GM19238 (cell line): ENCODE measurements at regions not wholly inside any gene's neighbourhood (a gene's known extent, or its start where the extent isn't known, plus 50 kb on each side); places are given as distances from the start of the nearest gene placed in this dataset.

Experiments used
- DNase-seq: peaks from one replicate; pipeline ENCODE4 v3.0.0; 2011; ENCODE audit warnings: low spot score; ENCODE audit not compliant: insufficient read length

DNA sequence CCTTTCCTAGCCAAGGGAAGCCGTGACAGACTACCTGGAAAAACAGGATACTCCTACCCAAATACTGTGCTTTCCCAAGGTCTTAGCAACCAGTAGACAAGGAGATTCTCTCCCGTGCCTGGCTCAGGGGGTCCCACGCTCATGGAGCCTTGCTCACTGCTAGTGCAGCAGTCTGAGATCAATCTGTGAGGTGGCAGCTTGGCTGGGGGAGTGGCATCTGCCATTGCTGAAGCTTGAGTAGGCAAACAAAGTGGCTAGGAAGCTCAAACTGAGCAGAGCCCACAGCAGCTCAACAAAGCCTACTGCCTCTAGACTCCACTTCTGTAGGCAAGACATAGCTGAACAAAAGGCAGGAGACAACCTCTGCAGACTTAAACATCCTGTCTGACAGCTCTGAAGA is 177.1 kb downstream of the PARM1 start:
- no peak for DNase-seq

DNA sequence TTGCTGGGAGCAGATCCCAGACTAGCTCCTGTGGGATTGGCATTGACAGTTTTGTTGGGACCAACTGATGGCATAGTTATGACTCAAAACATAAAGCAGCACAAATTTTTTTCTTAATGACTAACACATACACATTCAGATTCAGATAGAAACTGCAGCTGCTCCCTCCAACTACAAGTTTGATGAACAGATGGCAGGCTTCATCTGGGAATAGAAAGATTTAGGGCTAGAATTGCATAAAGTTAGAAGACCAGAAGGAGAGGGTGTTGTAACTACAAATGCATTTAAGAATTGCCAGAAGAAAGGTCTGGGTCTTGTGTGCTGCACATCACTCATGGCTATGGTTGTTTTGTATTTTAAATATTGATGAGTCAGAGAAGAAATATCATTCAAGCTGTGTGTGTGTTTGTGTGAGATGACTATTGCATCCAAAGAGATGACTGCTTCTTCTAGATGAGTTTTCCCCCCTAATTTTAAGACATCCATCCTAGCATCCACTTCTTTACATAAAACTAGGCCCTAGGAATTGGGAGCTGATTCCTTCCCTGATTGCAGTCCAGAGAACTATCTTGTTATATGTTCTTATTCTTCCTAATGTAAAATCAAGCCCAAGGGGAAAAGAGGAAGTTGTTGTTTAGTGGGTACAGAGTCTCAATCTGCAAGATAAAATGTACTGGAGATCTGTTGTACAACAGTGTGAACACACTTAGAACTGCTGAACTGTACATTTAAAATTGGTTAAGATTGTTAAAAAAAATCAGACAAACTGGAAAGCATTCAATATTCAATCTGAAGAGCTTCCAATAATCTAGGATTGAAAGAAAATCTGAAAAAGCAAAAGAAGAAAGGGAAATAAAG is 175.1 kb downstream of the PARM1 start:
- no peak for DNase-seq

DNA sequence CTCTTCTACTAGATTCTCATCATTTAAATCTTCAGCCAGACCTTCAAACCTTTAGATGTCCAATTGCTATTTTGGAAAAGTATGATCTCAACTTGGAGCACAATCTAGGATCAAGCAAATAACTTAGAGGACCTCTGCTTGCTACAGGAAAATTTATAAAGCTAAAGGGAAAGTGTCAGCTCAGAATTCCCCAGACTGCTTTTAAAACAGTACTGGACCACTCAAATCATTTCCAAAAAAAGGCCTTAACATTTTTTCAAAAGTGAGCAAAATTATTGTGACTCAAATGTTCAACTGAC is 169.8 kb downstream of the PARM1 start:
- no peak for DNase-seq

GRCh38 chr4:75101906-75102786 is 169.2 kb downstream of the PARM1 start:
- no peak for DNase-seq
